Iris pigment epithelial cell (primary cell): ENCODE measurements at regions not wholly inside any gene's neighbourhood (a gene's known extent, or its start where the extent isn't known, plus 50 kb on each side); places are given as distances from the start of the nearest gene placed in this dataset.

Experiments
- DNase-seq: peaks from one replicate; pipeline ENCODE4 v3.0.0-alpha.2; 2011; ENCODE audit warnings: low read depth

DNA sequence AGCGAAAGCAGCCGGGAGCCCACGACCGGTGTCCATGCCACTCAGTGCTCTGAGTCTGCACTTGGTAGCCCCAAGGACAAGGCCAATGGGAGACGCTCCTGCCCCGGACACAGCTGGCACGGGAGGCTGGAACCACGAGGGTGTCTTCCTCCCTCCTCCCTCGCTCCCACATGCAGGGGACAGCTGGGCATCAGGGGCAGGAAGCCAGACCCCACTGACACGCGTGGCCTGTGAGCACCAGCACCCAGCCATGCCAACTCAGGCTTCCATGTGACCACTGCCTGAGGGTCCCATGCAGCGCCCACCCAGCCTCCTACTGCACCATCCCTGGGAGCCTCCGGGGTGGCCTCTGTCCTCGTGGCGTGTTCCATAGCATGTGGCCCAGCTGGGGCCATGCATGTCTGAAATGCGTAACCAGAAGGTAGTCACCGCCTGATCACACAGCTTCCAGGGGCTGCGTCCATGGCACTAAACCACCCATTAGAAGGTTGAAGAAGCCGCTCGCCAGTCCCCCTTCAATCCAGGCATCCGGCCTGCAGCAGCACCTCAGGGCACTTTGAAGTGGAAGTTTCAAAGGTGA lies 323.2 kb upstream of the SALL3 start:
- no peak for DNase-seq

DNA sequence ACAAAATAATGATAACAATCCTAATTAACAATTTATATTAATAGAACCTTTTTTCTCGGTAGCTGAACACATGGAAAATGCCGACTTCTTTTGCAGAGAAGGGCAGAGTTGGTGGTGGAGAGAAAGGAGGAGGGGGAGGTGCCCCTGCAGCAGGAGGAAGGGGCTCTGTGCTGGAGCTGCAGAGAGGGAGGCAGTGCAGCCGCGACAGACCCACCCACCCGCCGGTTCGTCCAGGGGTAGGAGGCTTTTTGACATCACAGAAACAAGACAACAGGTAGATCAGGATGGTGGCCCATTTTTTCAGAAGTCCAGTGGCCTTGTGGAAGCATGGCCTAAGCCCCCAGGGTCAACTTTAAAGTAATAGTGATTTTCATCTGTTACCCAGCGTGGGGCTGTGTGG lies 321.1 kb upstream of the SALL3 start:
- DNase-seq = no peak

DNA sequence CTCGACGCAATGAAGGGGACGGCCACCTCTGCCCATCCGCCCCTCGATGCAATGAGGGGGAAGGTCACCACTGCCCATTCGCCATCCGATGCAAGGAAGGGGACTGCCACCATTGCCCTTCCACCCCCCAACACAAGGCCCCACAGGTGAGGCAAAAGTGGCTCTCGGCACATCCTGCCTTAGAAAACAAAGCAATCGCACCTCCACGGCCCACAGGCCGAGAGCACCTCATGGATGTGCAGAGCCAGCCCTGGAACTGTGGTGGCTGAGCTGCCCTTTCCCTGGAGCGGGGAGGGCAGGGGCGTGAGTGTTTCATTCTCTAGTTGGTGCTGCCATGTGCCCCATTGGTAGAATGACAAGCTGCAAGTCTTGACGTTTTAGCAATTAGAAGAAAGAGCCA lies 320.6 kb upstream of the SALL3 start:
- DNase-seq = no peak

DNA sequence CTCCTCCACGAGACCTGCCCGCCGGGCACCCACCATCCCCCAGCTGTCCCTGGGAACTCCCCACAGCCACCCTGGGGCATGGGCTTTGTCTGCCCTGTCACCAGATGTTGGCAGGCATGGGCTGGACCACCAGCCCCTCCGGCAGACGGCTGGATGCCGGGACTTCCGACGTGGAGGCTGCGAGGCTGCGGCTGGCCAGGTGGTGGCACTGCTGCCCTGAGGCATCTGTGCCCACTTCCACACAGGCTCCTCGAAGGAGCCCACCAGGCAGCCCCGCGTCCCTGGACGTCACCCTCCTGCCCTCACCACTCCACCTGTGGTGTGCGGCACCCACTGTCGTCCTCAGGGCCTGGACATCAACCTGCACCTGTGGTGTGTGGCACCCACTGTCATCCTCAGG lies 319.9 kb upstream of the SALL3 start:
- DNase-seq = no peak

DNA sequence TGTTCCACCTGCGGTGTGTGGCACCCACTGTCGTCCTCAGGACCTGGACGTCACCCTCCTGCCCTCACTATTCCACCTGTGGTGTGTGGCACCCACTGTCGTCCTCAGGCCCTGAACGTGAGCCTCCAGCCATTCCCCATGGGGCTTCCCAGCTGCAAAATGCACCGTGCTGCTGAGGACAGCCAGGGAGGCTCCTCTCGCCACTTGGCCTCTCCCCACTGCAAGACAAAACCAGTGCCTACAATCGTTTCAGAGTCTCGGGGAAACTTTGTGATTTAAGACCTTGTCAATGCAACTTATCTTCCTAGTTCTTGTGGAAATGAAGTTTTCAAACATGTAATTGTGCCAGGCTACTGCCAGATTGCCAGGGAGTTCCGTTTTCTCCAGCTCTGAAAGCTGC lies 319.3 kb upstream of the SALL3 start:
- DNase-seq = no peak

DNA sequence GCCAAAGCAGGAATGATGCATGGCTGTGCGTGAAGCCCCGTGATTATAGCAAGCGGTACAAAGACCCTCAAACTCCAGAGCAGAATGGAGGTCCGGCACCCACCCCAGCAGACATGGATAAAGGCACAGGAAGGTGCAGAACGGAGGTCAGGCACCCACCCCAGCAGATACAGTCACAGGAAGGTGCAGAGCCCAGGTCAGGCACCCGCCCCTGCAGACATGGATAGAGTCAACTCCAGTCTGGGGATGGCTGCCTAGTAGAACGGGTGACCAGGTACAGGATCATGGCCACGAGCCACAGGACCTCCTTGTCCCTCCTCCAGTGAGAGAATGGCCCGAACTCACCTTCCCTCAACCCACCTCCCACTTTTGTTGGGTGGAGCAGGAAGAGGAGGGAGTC lies 318.3 kb upstream of the SALL3 start:
- DNase-seq = no peak

DNA sequence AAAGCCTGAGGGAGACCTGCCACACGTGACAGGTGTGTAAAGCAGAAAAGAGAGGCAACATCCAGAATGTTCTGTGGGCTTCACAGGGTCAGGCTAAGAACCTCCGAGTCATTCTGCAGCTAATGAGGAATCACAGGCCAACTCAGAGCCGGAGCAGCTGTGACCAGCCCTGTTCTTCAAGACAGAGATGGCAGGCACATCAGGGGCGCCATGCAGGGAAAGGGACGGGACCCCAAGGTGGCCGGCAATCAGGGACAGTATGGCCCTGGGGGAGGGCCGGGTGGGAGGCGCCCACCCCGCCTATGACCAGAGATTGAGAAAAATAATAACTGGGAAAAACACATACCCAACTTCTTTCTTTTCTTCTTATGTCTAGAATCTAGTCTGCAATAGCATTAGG lies 316.7 kb upstream of the SALL3 start:
- no peak for DNase-seq

DNA sequence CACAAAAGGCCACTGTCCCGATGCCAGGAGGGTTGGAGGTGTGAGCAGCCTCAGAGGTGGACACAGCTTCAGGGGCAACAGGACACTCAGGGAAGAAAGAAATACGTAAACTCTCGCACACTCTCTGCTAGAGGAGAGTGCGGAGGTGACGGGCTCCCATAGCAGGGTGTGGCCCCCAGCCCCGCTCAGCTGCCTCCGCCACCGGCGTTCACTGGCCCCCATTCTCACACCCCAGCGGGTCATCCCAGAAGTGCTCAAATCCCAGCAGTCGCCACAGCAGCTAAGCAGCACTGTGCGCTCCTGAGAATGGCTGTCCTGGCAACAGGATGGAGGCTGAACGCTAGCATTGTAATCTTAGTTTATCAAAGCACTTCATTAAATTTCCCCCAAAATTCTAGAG lies 315.6 kb upstream of the SALL3 start:
- no peak for DNase-seq

DNA sequence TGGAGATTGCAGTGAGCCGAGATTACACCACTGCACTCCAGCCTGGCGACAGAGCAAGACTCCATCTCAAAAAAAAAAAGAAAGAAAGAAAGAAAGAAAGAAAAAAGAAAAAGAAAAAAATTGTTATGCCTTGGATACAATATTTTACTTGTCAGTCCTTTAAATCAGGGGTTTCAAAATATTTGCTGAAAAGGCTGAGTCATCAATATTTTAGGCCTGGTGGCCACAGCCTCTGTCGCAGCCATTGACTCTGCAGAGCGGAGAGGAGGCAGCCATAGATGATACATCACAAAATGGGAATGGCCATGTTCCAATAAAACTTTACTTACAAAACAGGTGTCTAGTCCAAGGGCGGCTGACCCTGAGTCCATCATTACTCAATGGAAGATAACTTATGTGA lies 314.8 kb upstream of the SALL3 start:
- DNase-seq = no peak

DNA sequence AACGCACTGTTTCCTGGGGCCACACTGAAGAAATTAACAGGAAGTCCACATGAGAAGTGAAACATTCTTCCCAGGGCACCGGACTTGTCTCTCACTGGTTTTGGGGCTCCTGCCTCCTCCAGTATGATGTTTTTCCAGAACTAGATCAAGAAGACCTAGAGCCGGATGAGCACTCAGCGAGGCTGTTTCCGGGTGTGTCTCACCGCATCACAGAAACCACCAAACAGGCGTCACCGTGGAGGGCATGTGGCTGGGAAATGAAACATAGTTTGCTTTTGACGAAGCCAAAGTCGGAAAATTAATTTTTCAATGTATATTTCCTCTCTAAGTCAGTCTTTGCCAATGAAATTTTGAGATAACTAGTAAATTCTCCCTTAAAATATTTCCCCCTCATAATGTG lies 314.0 kb upstream of the SALL3 start:
- DNase-seq = no peak

DNA sequence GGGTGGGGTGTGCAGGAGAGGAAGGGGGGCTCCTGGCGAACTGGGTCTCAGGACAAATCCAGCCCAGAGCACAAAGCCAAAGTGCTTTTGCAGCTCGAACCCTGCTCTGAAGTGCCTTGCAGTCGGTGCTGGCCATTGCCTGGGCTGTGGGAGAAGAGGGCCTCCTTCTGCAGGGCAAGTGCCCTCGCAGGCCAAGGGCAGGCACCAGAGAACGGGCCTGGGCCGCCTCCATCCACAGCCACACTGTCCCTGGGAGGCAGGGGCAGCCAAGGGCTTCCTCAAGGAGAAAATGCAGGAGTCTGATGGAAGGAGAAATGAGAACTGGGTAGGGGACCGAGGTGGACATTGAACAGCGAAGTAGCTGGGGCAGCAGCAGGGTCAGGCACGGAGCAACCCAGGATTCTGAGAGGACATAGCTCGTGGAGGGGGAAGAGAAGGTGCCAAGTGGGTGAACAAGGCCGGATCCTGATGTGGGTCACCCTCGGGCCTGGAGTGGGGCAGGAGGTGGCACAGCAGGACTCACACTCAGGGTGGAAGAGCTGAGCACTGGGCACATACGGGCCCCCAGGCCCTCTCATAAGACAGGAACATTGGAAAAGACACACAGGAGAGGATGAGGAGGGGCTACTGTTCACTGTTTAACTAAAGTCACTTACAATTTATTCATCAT lies 312.8 kb upstream of the SALL3 start:
- no peak for DNase-seq

DNA sequence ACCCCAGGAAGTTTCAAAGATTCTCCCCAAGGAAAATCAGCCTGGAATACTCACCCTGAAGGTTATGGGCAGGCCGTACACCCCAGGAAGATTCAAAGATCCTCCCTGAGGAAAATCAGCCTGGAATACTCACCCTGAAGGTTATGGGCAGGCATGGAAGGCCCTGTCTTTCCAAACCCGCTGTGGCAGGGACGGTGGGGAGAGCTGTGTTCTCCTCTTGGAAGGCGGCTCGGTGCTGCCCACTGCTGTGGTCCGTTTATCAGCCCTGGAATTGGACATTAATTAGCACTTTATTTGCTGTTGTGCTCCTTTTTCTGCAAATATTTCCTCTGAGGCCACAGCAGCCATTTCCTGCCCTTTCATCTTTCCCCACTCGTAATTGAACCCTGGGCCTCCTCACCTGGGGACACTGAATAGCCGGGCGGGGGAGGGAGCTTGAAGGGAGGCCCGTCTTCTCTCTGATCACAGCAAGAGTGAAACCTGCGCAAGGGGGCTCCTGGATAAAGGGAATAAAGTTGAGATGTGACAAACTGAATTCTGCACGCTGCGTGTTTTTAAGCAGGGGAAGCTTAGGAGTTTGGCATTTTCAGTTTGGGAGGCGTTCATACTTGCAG lies 308.7 kb upstream of the SALL3 start:
- no peak for DNase-seq

DNA sequence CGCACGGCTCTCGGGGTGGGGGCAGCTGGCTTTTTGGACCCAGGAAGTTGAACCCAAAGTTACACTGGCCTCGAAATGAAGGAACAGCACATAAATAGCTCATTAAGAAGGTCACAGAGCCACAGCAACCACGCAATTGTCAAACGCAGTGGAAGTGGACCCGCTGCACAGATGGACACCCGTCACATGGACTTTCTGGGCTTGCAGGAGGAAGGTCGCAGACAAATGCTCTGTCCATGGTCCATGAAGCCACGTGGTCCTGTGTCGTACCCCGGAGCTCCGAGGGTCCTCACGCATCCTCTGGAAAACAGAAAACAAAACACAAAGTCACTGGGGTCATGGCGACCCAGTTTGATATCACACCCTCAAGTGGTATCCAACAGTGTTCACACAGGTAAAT lies 308.1 kb upstream of the SALL3 start:
- no peak for DNase-seq

DNA sequence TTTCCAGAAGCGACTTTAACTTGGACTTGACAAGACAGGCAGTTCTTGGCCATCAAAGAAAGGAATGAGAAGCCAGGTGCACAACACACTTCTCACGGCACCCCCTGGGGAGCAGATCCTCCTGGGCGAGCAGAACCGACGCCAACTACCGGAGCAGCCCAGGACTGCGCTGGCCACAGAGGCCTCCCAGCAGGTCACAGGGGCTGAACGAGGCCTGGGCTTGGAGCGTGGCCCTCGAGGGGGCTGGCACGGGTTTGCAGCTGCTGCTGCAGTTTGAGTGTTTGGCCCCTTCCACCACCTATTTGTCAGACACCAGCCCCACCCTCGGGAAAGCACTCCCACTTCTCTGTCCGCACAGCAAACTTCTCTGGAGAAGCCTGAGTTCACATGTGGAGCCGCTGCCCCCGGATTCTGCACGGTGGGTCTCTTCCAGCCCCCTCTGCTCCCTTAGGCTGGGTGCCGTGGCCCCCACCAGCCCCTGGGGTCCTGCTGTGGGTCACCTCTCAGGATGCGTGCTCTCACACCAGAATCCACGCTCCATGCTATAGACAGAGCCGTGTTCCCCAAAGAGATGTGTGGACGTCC lies 306.7 kb upstream of the SALL3 start:
- DNase-seq = no peak

DNA sequence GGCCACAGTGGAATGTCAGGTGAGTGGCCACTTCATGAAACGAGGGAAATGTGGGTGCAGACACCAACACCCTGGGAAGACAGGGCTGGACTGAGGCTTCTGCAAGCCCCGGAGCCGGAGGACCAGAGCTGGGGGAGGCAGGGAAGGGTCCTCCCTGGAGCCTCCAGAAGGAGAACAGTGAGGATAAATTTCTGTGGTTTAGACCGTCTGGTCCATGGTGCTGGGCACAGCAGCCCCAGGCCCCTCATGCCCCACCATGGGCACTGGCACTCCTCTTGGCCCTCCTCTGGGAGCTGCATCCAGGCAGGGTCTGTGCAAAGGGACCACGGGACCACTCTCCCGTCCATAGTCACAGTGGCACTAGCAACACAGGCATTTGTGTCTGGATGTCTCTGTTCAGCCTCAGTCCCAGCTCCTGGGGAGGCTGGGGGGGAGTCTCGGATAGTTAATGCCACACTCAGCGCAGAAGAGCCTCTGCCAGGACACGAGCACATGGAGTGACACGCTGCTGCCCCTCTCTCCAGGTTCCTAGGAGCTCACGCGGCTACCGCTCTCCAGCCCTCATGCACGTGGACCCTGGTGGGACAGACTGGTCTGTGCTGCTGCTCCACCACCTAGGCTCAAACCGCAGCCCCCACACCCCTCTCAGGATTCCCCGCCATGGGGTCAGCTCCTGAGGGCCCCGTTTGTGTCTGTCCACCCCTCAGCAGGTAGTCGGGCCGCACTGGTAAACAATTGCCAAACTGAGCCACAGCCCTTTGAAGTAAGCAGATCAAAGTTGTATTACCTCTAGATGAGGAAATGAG lies 305.9 kb upstream of the SALL3 start:
- no peak for DNase-seq

DNA sequence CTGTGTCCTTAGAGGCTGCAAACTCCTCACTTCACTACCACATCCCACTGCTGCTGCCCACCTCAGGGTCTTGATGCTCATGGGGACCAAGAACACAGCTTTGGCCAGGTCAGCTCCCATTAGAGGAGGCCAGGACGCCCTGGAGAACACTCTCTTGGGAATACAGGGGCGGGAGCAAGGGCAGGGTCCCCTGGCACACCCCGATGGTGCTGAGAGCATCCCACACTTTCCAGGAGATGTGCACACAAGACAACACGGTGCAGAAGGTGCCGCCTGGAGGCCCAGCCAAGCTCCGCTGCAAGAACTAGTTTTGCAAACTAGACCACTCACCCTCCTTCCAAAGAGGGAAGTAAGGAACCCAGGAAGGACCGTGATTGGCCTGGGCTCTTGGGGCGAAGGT lies 304.4 kb upstream of the SALL3 start:
- DNase-seq = no peak

DNA sequence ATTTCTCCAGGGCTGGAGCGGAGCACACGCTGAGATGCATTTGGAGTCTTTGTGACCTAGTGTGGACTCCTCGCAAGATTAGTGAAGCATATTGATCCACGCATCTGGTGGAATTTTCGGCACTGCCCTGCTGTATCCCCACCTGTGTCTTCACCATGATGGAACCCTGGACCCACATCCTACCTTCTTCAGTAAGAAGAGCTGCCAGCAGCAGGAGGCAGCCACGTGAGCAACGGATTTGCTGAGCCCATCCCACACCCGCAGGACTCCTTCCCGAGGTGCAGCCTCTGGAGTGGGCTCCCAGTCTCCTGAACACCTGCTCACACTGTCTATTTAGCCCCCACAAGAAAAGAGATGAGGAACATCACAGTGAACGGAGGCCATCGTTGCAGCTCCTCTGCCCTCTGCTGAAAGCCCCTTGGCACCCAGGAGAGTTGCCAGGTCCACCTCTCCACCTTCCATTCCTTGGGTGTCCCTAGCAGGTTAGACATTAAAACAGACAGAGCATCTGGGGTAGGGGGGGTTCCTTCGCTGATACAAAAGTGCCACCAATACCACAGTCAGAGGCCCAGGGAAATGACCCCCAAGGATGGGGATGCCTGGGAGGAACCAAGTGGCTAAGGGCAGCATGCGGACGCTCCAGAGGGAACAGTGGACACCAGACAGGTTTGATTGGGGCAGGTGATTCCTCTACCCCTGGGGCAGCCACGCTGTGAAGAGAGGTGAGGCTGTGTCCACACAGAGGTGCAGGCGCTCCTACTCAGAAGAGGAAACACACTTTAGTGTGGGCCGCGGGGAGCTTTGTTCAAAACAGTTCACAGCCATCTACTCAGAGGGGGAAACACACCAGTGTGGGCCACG lies 302.8 kb upstream of the SALL3 start:
- no peak for DNase-seq

DNA sequence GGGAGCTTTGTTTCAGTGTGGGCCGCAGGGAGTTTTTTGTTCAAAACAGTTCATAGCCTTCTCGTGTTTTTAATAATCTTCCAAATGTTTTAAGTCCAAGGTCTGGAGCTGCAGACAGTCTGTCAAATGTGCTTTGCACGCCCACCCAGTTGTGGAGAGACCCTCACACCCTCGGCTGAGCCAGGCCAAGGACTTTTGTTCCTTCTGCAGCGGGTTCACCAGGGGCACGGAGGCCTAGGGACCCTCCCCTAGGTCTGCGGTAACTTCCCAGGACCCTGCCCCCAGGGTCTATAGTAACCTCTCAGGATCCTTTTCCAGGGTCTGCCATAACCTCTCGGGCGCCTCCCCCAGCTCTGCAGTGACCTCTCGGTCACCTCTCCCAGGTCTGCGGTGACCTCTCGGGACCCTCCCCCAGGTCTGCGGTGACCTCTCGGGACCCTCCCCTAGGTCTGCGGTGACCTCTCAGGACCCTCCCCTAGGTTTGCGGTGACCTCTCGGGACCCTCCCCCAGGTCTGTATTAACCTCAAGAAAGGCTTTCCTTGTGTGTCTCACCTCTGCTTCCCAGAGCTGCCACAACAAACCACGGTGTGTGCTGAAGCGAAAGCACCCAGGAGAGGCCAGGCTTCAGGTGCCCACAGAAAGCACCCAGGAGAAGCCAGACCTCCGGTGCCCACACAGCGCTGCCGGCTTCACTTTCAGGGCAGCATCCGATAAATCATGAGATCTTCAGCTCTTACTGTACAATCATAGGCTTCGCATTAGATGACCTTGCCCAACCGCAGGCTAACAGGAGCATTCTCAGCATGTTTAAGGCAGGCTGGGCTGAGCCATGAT lies 301.9 kb upstream of the SALL3 start:
- no peak for DNase-seq

DNA sequence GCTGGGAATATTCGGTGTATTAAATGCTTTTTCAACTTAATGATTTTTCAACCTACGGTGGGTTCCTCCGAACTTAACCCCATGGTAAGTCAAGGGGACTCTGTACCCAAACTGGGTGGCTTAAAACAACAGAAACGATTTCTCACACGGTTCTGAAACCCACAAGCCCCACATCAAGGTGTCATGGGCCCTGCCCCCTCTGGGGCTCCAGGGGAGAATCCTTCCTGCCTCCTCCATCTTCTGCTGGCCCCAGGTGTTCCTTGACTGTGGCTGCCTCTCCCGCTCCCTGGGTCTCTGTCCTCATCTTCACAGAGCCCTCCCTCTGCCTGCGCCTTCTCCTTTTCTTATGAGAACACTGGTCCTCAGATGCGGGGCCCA lies 301.3 kb upstream of the SALL3 start:
- no peak for DNase-seq

DNA sequence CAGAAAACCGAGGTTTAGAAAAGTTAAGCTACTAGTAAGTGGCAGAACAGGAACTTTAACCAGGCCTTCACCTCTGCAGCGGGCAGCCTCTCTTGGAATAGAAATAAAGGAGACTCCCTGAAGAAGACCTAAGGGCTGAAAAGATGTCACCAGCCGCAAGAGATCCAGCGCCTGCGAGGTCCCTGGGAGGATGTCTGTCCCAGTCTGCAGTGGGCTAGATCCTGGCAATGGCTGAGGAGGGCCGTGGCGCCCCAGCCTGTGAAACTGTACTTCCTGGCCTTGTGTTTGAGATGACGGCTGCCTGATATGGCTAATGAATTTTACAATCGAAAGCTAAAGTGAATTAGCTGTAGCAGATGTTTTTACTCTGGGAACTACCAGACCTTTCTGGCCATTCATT lies 300.6 kb upstream of the SALL3 start:
- DNase-seq = no peak
